ENCODE measurements at regions not wholly inside any gene's neighbourhood (a gene's known extent, or its start where the extent isn't known, plus 50 kb on each side); places are given as distances from the start of the nearest gene placed in this dataset.
A peak's percentile ranks its signal among the peaks of the same experiment; 100 is the strongest.
"Not testable (repeated sequence)": the region's sequence is repeated elsewhere in the genome, so short reads cannot be mapped to it uniquely, and the experiment has no call there.

DNA sequence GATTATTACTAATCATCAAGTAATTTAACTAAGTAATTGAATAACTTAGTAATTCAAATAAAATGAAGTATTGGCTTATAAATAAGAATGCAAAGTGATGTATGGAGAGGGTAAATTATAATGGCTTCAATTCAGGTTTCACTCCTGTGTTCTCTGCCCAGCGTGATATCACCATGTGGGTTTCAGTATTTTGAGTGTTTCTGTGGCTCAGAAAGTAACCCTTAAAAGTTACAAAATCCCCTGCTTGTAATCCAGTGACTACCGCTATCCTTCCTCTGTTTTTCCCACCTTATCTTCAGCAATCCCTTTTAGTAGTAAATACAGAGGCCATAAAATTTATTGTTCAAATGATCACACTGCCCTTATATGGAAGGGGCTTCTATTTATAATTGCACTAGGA is 316.4 kb upstream of the CFAP20DC start:
- no peaks in the 10 kb centered on the region for H3K36me3 ChIP-seq
- H3K27me3 ChIP-seq: no peaks in the 10 kb centered on the region
- TF ChIP-seq POLR2A (IDR thresholded peaks at IDR 0.05) (no peak), EP300 (IDR thresholded peaks at IDR 0.05) (no peak), POLR2AphosphoS5 (IDR thresholded peaks at IDR 0.05) (no peak)
- TF ChIP-seq, protein P1, sequence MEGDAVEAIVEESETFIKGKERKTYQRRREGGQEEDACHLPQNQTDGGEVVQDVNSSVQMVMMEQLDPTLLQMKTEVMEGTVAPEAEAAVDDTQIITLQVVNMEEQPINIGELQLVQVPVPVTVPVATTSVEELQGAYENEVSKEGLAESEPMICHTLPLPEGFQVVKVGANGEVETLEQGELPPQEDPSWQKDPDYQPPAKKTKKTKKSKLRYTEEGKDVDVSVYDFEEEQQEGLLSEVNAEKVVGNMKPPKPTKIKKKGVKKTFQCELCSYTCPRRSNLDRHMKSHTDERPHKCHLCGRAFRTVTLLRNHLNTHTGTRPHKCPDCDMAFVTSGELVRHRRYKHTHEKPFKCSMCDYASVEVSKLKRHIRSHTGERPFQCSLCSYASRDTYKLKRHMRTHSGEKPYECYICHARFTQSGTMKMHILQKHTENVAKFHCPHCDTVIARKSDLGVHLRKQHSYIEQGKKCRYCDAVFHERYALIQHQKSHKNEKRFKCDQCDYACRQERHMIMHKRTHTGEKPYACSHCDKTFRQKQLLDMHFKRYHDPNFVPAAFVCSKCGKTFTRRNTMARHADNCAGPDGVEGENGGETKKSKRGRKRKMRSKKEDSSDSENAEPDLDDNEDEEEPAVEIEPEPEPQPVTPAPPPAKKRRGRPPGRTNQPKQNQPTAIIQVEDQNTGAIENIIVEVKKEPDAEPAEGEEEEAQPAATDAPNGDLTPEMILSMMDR (IDR thresholded peaks at IDR 0.05): no peak
- WGBS, 2 donors: 92% methylated on average over 2 of the region's 2 CpGs
- no peak for DNase-seq
- H3K4me3 ChIP-seq: no peak overlapping the region
- H3K9me3 ChIP-seq: no peaks in the 10 kb centered on the region
- no peaks in the 10 kb centered on the region for H3K4me1 ChIP-seq
- H3K27ac ChIP-seq: no peak overlapping the region
- ATAC-seq (ENCODE audit: low FRiP score in 2 of 2): no peak

DNA sequence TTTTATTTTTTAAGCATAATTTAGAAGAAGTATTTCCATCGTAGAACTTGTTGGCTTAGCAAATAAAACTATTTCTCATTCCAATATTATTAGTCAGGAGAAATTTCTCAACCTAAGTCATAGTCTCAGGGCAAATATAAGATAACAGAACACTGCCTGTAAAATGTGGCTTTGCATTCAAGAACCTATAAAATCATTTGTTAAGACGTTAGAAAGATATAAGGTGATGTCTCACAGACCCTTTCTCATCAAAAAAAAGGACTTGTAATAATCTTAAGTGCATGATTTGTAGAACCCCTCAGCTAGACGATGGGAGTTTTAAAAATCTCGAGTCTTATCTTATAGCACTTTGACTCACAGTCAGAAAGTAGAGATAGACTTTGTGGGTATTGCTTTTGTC is 314.7 kb upstream of the CFAP20DC start:
- no peak for ATAC-seq (ENCODE audit: low FRiP score in 2 of 2)
- DNase-seq: no peak
- Histone ChIP-seq H3K4me1 (no peaks in the 10 kb centered on the region), H3K9me3 (no peaks in the 10 kb centered on the region), H3K27me3 (no peaks in the 10 kb centered on the region), H3K27ac (no peak overlapping the region), H3K36me3 (no peaks in the 10 kb centered on the region), H3K4me3 (no peak overlapping the region)
- TF ChIP-seq, protein P1 (IDR thresholded peaks at IDR 0.05): no peak
- TF ChIP-seq EP300 (IDR thresholded peaks at IDR 0.05): no peak
- TF ChIP-seq POLR2AphosphoS5 (IDR thresholded peaks at IDR 0.05): no peak
- TF ChIP-seq POLR2A (IDR thresholded peaks at IDR 0.05): no peak
- WGBS, 2 donors: 63 to 77% methylated on average over 4 of the region's 4 CpGs

DNA sequence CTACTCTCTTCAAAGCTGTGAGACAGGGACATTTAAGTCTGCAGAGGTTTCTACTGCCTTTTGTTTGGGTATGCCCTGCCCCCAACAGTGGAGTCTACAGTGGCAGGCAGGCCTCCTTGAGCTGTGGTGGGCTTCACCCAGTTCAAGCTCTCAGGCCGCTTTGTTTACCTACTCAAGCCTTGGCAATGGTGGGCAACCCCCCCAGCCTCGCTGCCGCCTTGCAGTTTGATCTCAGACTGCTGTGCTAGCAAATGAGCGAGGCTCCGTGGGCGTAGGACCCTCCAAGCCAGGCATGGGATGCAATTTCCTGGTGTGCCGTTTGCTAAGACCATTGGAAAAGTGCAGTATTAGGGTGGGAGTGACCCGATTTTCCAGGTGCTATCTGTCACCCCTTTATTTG is 310.5 kb upstream of the CFAP20DC start:
- not testable (repeated sequence) for H3K4me3 ChIP-seq; H3K27ac ChIP-seq; H3K9me3 ChIP-seq; H3K36me3 ChIP-seq; H3K27me3 ChIP-seq; H3K4me1 ChIP-seq; ATAC-seq (ENCODE audit: low FRiP score in 2 of 2)
- WGBS, 2 donors: 91 to 96% methylated on average over 6 to 8 of the region's 8 CpGs
- DNase-seq: peak in 1 of 2 donors; percentile 15

DNA sequence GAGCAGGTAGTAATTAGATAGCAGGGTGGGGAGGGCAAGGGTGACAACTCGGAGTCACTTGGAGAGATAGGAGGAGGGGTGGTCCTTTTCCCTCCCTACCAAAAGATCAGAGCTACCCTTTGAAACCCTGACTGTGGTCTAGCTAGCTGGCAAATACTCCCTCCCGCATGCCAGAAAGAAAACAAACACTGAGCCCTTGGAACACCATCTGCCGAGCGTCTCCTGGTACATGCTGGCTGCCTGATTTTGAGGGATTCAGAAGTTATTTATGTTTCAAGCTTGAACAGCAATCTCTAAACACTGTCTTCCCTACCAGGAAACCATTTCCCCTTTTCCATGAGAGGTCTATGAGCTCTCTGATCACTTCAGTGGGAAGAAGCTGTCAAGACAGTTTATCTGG is 291.6 kb upstream of the CFAP20DC start:
- H3K36me3 ChIP-seq: no peaks in the 10 kb centered on the region
- H3K9me3 ChIP-seq: no peaks in the 10 kb centered on the region
- no peak for TF ChIP-seq POLR2AphosphoS5 (IDR thresholded peaks at IDR 0.05)
- no peak for TF ChIP-seq POLR2A (IDR thresholded peaks at IDR 0.05)
- no peaks in the 10 kb centered on the region for H3K27me3 ChIP-seq
- WGBS, 2 donors: 78 to 82% methylated on average over 4 of the region's 4 CpGs
- no peak overlapping the region for H3K27ac ChIP-seq
- H3K4me3 ChIP-seq: no peak overlapping the region
- DNase-seq: no peak
- ATAC-seq (ENCODE audit: low FRiP score in 2 of 2): no peak
- H3K4me1 ChIP-seq: no peaks in the 10 kb centered on the region

DNA sequence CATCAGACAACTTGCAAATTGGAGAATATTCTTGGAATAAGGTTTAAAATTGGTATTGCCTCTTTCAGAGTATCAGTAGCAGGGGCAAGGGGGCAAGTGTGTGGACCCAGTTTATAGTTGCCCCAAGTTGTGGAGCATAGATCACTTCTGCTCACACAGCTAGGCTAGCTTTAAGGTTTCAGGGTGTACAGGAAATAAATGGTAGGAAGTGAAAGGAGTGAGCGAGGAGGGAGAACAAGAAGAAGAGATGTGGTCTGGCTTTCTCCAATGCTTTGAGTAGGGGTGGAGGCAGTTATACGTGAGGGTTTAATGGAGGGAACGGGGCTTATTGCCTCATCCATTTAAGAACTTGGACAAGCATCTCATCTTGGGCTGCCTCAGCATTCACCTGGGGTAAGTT is 290.0 kb upstream of the CFAP20DC start:
- Histone ChIP-seq H3K9me3 (no peaks in the 10 kb centered on the region), H3K36me3 (no peaks in the 10 kb centered on the region), H3K4me1 (peaks cover 0 to 11% (median under 1%) of the 10 kb centered on the region in 4 donors), H3K4me3 (no peak overlapping the region), H3K27me3 (no peaks in the 10 kb centered on the region), H3K27ac (no peak overlapping the region)
- DNase-seq: no peak
- no peak for ATAC-seq (ENCODE audit: low FRiP score in 2 of 2)
- WGBS, 2 donors: 71 to 76% methylated on average over 3 of the region's 3 CpGs
- no peak for TF ChIP-seq EP300 (IDR thresholded peaks at IDR 0.05)
- TF ChIP-seq POLR2AphosphoS5 (IDR thresholded peaks at IDR 0.05): no peak
- TF ChIP-seq POLR2A (IDR thresholded peaks at IDR 0.05): no peak

DNA sequence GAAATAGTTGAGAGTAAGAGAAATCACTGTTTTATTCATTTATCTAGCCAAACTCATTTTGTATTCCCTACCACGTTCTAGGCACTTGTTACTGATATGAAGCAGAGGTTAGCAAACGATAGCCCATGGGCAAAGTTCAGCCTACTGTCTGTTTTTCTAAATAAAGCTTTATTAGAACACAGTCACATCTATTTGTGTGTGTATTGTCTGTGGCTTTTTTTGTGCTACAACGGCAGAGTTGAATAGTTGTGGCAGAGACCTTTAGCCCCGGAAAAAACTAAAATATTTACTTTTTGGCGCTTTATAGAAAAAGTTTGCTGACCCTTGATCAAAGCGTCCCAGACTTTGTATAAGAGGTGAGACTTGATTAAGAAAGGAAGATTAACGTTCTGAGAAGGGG is 289.1 kb upstream of the CFAP20DC start:
- WGBS, 2 donors: 65 to 72% methylated on average over 7 of the region's 7 CpGs
- H3K27me3 ChIP-seq: no peaks in the 10 kb centered on the region
- H3K27ac ChIP-seq: no peak overlapping the region
- H3K4me1 ChIP-seq: peaks cover 0 to 16% (median 4%) of the 10 kb centered on the region in 4 donors
- no peak overlapping the region for H3K4me3 ChIP-seq
- DNase-seq: no peak
- no peak for ATAC-seq (ENCODE audit: low FRiP score in 2 of 2)
- H3K9me3 ChIP-seq: no peaks in the 10 kb centered on the region
- no peak for TF ChIP-seq POLR2AphosphoS5 (IDR thresholded peaks at IDR 0.05)
- no peak for TF ChIP-seq EP300 (IDR thresholded peaks at IDR 0.05)
- no peak for TF ChIP-seq POLR2A (IDR thresholded peaks at IDR 0.05)
- TF ChIP-seq, protein P1 (IDR thresholded peaks at IDR 0.05): no peak
- H3K36me3 ChIP-seq: no peaks in the 10 kb centered on the region
